ENCODE measurements at regions not wholly inside any gene's neighbourhood (a gene's known extent, or its start where the extent isn't known, plus 50 kb on each side); places are given as distances from the start of the nearest gene placed in this dataset.

DNA sequence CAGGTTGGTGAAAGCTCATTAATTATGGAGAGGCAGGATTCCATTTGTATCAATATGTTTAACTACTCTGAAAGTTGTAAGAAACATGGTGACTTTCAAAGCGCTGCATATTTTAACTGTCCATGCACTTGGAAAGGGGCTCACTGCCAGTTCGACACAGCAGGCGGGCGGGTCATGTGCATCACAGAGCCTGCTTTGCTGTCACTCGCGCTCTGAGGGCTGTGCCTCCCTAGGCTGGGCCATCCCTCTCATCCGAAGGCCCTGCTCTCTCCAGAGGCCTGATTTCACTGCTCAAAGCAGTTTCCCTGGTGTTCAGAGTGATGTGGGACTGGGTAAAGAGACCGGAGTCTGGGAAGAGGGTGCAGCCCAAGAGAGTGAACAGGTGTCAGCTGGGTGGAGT, 422.0 kb upstream of the MON1B start:
- Histone ChIP-seq H3K27me3 (ENCODE audit: insufficient read depth, low read length) (no peaks in the 10 kb centered on the region), H3K27ac (ENCODE audit: low read depth, low read length) (no peak overlapping the region), H3K79me2 (ENCODE audit: control insufficient read depth, insufficient read depth, low read length, unreplicated experiment) (no peaks in the 10 kb centered on the region), H3K36me3 (ENCODE audit: insufficient read depth, low read length) (no peaks in the 10 kb centered on the region), H2AFZ (ENCODE audit: low read length, unreplicated experiment) (no peak overlapping the region), H3K4me3 (ENCODE audit: low read depth, low read length) (no peak overlapping the region), H3K4me1 (ENCODE audit: control insufficient read depth, insufficient read depth, low read length, unreplicated experiment) (no peaks in the 10 kb centered on the region)

DNA sequence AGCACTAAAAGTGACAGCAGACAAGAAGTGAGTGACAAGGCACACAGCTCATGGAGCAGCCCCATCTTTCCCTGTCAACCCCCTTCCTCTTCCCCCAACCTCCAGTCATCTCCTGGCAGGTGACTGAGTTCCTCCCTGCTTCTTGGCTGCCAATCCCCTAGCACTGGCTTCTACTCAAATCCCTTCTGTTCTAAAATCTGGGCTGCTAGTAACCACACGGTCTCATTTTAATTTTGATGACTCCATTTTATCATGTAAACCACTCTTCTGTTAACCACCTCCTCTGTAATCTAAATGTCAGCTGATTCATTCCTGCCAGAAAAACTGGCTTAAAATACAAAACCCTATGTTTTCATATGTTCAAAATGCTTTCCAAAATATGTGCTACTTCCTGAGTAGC, 419.8 kb upstream of the MON1B start:
- H3K79me2 ChIP-seq (ENCODE audit: control insufficient read depth, insufficient read depth, low read length, unreplicated experiment): no peaks in the 10 kb centered on the region
- no peak overlapping the region for H2AFZ ChIP-seq (ENCODE audit: low read length, unreplicated experiment)
- no peaks in the 10 kb centered on the region for H3K27me3 ChIP-seq (ENCODE audit: insufficient read depth, low read length)

GRCh38 chr16:76777721-76778465, 413.1 kb upstream of the MON1B start:
- Histone ChIP-seq H3K27ac (ENCODE audit: low read depth, low read length) (no peak overlapping the region), H3K36me3 (ENCODE audit: insufficient read depth, low read length) (no peaks in the 10 kb centered on the region), H3K4me3 (ENCODE audit: low read depth, low read length) (no peak overlapping the region), H3K27me3 (ENCODE audit: insufficient read depth, low read length) (no peaks in the 10 kb centered on the region), H2AFZ (ENCODE audit: low read length, unreplicated experiment) (no peak overlapping the region), H3K79me2 (ENCODE audit: control insufficient read depth, insufficient read depth, low read length, unreplicated experiment) (no peaks in the 10 kb centered on the region), H3K4me1 (ENCODE audit: control insufficient read depth, insufficient read depth, low read length, unreplicated experiment) (no peaks in the 10 kb centered on the region)

More for the DNA sequence above, 419.8 kb upstream of the MON1B start:
- Histone ChIP-seq H3K27ac (ENCODE audit: low read depth, low read length) (no peak overlapping the region), H3K4me1 (ENCODE audit: control insufficient read depth, insufficient read depth, low read length, unreplicated experiment) (no peaks in the 10 kb centered on the region), H3K36me3 (ENCODE audit: insufficient read depth, low read length) (no peaks in the 10 kb centered on the region), H3K4me3 (ENCODE audit: low read depth, low read length) (no peak overlapping the region)

DNA sequence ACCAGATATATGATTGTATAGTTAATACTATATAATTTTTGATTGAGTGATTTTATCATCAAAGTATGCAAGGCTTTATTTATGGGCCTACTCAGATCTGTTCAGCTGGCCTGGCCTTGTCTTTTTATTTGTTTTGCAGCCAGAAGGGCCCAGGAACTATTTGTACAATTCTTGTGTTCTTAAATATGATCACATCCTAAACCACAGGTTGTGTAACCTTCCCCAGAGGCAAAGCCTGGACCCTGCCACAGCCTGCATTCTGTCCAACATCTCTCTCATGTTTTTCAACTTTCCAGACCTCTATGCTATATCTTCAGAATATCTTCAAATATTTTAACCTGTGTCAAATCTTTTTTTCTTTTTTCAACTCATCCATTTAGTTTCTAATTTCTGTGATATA, 410.4 kb upstream of the MON1B start:
- Histone ChIP-seq H3K4me3 (ENCODE audit: low read depth, low read length) (no peak overlapping the region), H3K79me2 (ENCODE audit: control insufficient read depth, insufficient read depth, low read length, unreplicated experiment) (no peaks in the 10 kb centered on the region), H2AFZ (ENCODE audit: low read length, unreplicated experiment) (no peak overlapping the region), H3K4me1 (ENCODE audit: control insufficient read depth, insufficient read depth, low read length, unreplicated experiment) (no peaks in the 10 kb centered on the region), H3K27ac (ENCODE audit: low read depth, low read length) (no peak overlapping the region), H3K36me3 (ENCODE audit: insufficient read depth, low read length) (no peaks in the 10 kb centered on the region), H3K27me3 (ENCODE audit: insufficient read depth, low read length) (no peaks in the 10 kb centered on the region)

GRCh38 chr16:76784530-76784929, 406.5 kb upstream of the MON1B start:
- no peak overlapping the region for H3K27ac ChIP-seq (ENCODE audit: low read depth, low read length)
- no peaks in the 10 kb centered on the region for H3K36me3 ChIP-seq (ENCODE audit: insufficient read depth, low read length)
- no peaks in the 10 kb centered on the region for H3K79me2 ChIP-seq (ENCODE audit: control insufficient read depth, insufficient read depth, low read length, unreplicated experiment)
- H3K4me3 ChIP-seq (ENCODE audit: low read depth, low read length): no peak overlapping the region
- no peaks in the 10 kb centered on the region for H3K27me3 ChIP-seq (ENCODE audit: insufficient read depth, low read length)
- no peaks in the 10 kb centered on the region for H3K4me1 ChIP-seq (ENCODE audit: control insufficient read depth, insufficient read depth, low read length, unreplicated experiment)
- H2AFZ ChIP-seq (ENCODE audit: low read length, unreplicated experiment): no peak overlapping the region

DNA sequence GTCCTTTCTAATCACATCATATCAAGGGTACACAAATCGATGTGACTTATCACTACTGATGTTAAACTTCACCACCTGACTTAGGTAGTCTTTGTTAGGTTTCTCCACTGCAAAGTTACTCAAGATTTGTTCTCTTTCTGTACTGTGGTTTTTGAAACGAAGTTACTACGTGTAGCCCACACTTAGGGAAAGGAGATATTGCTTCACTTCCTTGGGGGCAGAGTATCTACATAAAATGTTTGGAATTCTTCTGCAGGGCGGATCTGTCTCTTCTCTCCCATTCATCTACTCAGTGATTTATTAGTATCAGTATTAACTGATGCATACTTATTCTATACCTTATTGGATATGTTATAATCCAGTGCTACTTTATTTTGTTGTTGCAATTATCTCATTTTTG, 403.6 kb upstream of the MON1B start:
- no peak overlapping the region for H3K27ac ChIP-seq (ENCODE audit: low read depth, low read length)

DNA sequence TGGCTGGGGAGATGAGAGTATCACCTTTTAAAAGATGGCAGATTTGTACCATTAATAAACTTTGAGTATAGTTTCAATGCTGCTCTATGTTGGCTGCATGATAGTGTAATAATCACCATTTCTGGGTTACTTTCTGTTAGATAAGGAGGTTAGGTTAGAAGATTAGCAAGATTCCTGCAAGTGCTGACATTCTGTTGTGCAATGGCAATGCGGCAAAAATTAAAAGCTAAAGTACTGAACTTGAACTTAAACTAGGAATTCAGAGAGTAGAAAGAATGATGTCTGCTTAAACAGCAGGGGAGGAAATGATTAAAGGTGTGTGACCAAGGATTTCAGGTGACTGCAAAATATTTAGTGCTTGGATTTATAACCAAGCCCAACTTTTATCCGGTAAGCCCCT, 399.8 kb upstream of the MON1B start:
- H3K36me3 ChIP-seq (ENCODE audit: insufficient read depth, low read length): no peaks in the 10 kb centered on the region
- H3K4me3 ChIP-seq (ENCODE audit: low read depth, low read length): no peak overlapping the region
- no peak overlapping the region for H3K27ac ChIP-seq (ENCODE audit: low read depth, low read length)
- H2AFZ ChIP-seq (ENCODE audit: low read length, unreplicated experiment): no peak overlapping the region
- no peaks in the 10 kb centered on the region for H3K4me1 ChIP-seq (ENCODE audit: control insufficient read depth, insufficient read depth, low read length, unreplicated experiment)
- no peaks in the 10 kb centered on the region for H3K79me2 ChIP-seq (ENCODE audit: control insufficient read depth, insufficient read depth, low read length, unreplicated experiment)
- H3K27me3 ChIP-seq (ENCODE audit: insufficient read depth, low read length): no peaks in the 10 kb centered on the region

More for the DNA sequence above, 403.6 kb upstream of the MON1B start:
- H3K79me2 ChIP-seq (ENCODE audit: control insufficient read depth, insufficient read depth, low read length, unreplicated experiment): no peaks in the 10 kb centered on the region
- no peak overlapping the region for H2AFZ ChIP-seq (ENCODE audit: low read length, unreplicated experiment)
- no peaks in the 10 kb centered on the region for H3K4me1 ChIP-seq (ENCODE audit: control insufficient read depth, insufficient read depth, low read length, unreplicated experiment)
- H3K36me3 ChIP-seq (ENCODE audit: insufficient read depth, low read length): no peaks in the 10 kb centered on the region
- no peaks in the 10 kb centered on the region for H3K27me3 ChIP-seq (ENCODE audit: insufficient read depth, low read length)
- H3K4me3 ChIP-seq (ENCODE audit: low read depth, low read length): no peak overlapping the region

GRCh38 chr16:76796416-76796815, 394.6 kb upstream of the MON1B start:
- Histone ChIP-seq H3K36me3 (ENCODE audit: insufficient read depth, low read length) (no peaks in the 10 kb centered on the region), H3K27me3 (ENCODE audit: insufficient read depth, low read length) (no peaks in the 10 kb centered on the region), H3K79me2 (ENCODE audit: control insufficient read depth, insufficient read depth, low read length, unreplicated experiment) (no peaks in the 10 kb centered on the region), H3K27ac (ENCODE audit: low read depth, low read length) (no peak overlapping the region), H3K4me1 (ENCODE audit: control insufficient read depth, insufficient read depth, low read length, unreplicated experiment) (no peaks in the 10 kb centered on the region), H3K4me3 (ENCODE audit: low read depth, low read length) (no peak overlapping the region), H2AFZ (ENCODE audit: low read length, unreplicated experiment) (no peak overlapping the region)

- no peak overlapping the region for H2AFZ ChIP-seq (ENCODE audit: low read length, unreplicated experiment)
- no peaks in the 10 kb centered on the region for H3K4me1 ChIP-seq (ENCODE audit: control insufficient read depth, insufficient read depth, low read length, unreplicated experiment)
- H3K27me3 ChIP-seq (ENCODE audit: insufficient read depth, low read length): no peaks in the 10 kb centered on the region
- no peaks in the 10 kb centered on the region for H3K79me2 ChIP-seq (ENCODE audit: control insufficient read depth, insufficient read depth, low read length, unreplicated experiment)
- H3K27ac ChIP-seq (ENCODE audit: low read depth, low read length): no peak overlapping the region
- no peak overlapping the region for H3K4me3 ChIP-seq (ENCODE audit: low read depth, low read length)
- H3K36me3 ChIP-seq (ENCODE audit: insufficient read depth, low read length): no peaks in the 10 kb centered on the region
These were observed 394.0 kb upstream of the MON1B start for GRCh38 chr16:76796978-76797377.

GRCh38 chr16:76797457-76797856, 393.5 kb upstream of the MON1B start:
- H3K4me1 ChIP-seq (ENCODE audit: control insufficient read depth, insufficient read depth, low read length, unreplicated experiment): no peaks in the 10 kb centered on the region
- H2AFZ ChIP-seq (ENCODE audit: low read length, unreplicated experiment): no peak overlapping the region
- no peaks in the 10 kb centered on the region for H3K27me3 ChIP-seq (ENCODE audit: insufficient read depth, low read length)
- no peaks in the 10 kb centered on the region for H3K36me3 ChIP-seq (ENCODE audit: insufficient read depth, low read length)
- H3K27ac ChIP-seq (ENCODE audit: low read depth, low read length): no peak overlapping the region
- no peaks in the 10 kb centered on the region for H3K79me2 ChIP-seq (ENCODE audit: control insufficient read depth, insufficient read depth, low read length, unreplicated experiment)
- H3K4me3 ChIP-seq (ENCODE audit: low read depth, low read length): no peak overlapping the region

DNA sequence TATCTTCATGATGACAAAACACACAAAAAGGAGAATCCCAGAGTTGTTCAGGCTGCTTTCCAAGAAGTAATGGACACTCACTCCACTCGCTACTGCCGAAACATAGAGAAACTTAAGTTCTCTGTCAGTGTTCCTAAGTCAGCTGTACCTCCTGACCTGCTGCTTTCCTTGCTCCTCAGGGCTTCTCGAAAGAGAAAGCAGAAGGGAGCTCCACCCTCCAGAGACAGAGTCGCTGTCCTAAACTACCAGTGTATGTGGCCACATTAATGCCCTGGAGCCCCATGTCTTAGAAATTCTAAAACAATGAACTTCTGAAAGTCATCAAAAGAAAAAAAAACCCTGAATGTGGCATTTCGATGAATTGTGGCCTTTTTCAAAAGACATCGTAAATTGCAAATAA, 390.8 kb upstream of the MON1B start:
- no peak overlapping the region for H3K27ac ChIP-seq (ENCODE audit: low read depth, low read length)
- H3K36me3 ChIP-seq (ENCODE audit: insufficient read depth, low read length): no peaks in the 10 kb centered on the region
- no peaks in the 10 kb centered on the region for H3K4me1 ChIP-seq (ENCODE audit: control insufficient read depth, insufficient read depth, low read length, unreplicated experiment)
- no peaks in the 10 kb centered on the region for H3K27me3 ChIP-seq (ENCODE audit: insufficient read depth, low read length)
- no peaks in the 10 kb centered on the region for H3K79me2 ChIP-seq (ENCODE audit: control insufficient read depth, insufficient read depth, low read length, unreplicated experiment)
- no peak overlapping the region for H3K4me3 ChIP-seq (ENCODE audit: low read depth, low read length)
- no peak overlapping the region for H2AFZ ChIP-seq (ENCODE audit: low read length, unreplicated experiment)

All from ACC112 (cell line).